Neural progenitor cell (in vitro differentiated cells): ENCODE measurements at regions not wholly inside any gene's neighbourhood (a gene's known extent, or its start where the extent isn't known, plus 50 kb on each side); places are given as distances from the start of the nearest gene placed in this dataset.

ENCODE experiments used
- EZH2 ChIP-seq: fragments of 200-600 bp; sonication (generic); IDR thresholded peaks from 2 replicates; pipeline ENCODE4 v1.6.1; 2017; ENCODE audit warnings: antibody characterized with exemption, mild to moderate bottlenecking, moderate library complexity
- EZH2phosphoT487 ChIP-seq: fragments of 200-600 bp; sonication (generic); IDR thresholded peaks from 2 replicates; pipeline ENCODE4 v1.6.1; 2017; ENCODE audit warnings: antibody characterized with exemption
- TF ChIP-seq, protein P1 (sequence below): fragments of 200-600 bp; sonication (generic); IDR thresholded peaks from 2 replicates; pipeline ENCODE4 v1.5.1; 2017; ENCODE audit warnings: antibody characterized with exemption, mild to moderate bottlenecking

DNA sequence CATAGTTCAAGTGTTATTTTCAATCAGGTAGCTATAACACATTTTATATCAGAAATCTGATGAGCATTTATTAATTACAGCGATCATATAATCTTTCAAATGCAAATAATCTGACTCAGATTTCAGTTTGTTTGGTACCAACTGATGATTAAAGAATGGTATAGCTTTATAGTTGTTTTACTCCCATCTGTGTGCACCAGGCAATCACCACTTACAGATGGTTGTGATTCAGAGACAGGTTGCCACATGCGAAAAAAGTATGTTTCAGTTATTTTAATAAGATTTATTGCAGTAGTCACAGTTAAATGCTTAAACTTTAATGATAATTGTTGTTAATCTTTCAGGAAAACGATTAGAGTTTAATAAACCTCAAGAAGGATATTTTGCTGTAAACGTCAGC lies 155.1 kb upstream of the ARRDC3 start:
- TF ChIP-seq, protein P1, sequence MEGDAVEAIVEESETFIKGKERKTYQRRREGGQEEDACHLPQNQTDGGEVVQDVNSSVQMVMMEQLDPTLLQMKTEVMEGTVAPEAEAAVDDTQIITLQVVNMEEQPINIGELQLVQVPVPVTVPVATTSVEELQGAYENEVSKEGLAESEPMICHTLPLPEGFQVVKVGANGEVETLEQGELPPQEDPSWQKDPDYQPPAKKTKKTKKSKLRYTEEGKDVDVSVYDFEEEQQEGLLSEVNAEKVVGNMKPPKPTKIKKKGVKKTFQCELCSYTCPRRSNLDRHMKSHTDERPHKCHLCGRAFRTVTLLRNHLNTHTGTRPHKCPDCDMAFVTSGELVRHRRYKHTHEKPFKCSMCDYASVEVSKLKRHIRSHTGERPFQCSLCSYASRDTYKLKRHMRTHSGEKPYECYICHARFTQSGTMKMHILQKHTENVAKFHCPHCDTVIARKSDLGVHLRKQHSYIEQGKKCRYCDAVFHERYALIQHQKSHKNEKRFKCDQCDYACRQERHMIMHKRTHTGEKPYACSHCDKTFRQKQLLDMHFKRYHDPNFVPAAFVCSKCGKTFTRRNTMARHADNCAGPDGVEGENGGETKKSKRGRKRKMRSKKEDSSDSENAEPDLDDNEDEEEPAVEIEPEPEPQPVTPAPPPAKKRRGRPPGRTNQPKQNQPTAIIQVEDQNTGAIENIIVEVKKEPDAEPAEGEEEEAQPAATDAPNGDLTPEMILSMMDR: no peak
- TF ChIP-seq EZH2phosphoT487 (no peak), EZH2 (no peak)
